ENCODE measurements at regions not wholly inside any gene's neighbourhood (a gene's known extent, or its start where the extent isn't known, plus 50 kb on each side); places are given as distances from the start of the nearest gene placed in this dataset.
"Not testable (repeated sequence)": the region's sequence is repeated elsewhere in the genome, so short reads cannot be mapped to it uniquely, and the experiment has no call there.

DNA sequence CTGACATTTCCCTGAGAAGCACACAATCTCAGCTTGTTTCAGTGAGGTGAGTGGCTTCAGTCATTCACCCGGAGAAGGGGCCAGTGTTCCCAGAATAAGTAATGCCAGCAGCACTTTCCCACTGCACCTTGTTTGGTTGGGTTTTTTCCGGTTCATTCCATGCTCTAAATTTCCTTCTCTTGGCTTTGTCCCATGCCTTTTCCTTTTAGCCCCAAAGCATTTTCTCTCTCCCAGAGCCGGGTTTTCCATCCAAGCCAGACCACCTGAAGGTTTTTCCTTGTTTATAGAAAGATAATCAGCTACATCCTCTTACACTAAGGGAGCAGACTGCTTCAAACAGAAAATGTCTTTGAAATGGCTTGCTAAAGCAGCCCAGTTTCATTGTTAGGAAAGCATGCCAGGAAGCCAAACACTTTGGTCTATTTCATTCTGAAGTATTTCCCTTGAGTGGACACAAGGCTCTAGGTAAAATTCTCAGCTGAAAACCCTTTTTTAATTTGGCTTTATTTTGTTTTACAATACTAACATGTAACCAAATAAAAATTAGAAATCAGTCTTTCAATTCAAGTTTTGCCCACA, 501.6 kb downstream of the DTWD2 start:
- no peak for FAIRE-seq
- no peak for DNase-seq (ENCODE audit: low spot score)

DNA sequence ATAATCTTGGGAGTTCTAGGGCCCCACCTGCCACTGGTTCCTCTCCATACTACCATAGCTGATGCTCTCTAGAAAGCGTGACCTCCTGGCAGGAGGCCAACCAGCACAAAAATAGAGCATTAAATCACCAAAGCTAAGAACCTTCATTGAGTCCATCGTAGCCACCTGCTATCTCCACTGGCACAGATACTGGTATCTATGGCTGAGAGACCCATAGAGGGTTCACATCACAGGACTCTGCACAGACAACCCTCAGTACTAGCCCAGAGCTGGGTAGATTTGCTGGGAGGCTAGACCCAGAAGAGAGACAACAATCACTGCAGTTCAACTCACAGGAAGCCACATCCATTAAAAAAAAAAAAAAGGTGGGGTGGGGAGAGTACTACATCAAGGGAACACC, 509.1 kb downstream of the DTWD2 start:
- DNase-seq (ENCODE audit: low spot score) = no peak
- no peak for FAIRE-seq

- FAIRE-seq = no peak
- DNase-seq (ENCODE audit: low spot score) = no peak
These were observed 509.5 kb downstream of the DTWD2 start for GRCh38 chr5:118478852-118479251.

GRCh38 chr5:118468085-118468484, 520.3 kb downstream of the DTWD2 start:
- FAIRE-seq (no peak), DNase-seq (ENCODE audit: low spot score) (no peak)

DNA sequence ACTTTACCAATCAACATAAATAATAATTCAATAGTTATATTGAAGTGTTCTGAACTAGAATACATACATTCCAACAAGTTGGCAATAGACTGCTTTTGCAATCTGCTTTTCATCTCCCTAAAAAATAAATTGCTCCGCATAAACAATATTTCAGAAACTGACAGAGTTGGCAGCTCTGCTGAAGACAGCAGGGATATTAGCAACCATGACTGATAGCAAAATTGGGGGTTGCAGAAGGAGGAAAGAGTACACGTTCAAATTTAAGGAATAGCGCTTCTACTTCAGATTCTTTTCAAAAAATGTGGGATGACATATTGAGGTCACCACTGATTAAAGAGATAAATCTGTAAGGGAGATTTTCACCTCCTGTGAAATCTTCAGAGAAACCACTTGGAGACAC, 521.2 kb downstream of the DTWD2 start:
- no peak for FAIRE-seq
- DNase-seq (ENCODE audit: low spot score) = no peak

DNA sequence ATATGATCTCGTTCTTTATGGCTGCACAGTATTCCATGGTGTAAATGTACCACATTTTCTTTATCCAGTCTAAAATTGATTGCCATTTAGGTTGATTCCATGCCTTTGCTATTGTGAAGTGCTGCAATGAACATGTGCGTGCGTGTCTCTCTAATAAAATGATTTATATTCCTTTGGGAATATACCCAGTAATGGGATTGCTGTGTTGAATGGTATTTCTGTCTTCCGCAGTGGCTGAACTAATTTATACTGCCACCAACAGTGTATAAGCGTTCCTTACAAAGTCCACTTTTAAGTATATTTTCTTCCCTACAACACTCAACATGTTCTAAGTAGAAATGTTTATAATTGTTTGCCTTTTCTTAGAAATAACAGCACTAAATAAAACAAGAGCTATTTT, 521.9 kb downstream of the DTWD2 start:
- FAIRE-seq = no peak
- DNase-seq (ENCODE audit: low spot score) = no peak

DNA sequence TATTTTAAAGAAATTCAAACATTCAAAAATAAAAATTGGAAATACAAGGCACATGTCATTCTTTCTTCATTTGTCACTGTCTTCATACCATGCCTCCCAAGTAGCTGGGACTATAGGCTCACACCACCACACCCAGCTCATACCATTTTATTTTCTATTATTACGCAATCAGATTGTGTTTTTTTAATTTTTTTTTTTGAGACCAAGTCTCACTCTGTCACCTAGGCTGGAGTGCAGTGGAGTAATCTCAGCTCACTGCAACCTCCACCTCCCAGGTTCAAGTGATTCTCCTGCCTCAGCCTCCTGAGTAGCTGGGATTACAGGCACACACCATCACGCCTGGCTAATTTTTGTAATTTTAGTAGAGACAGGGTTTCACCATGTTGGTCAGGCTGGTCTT, 526.1 kb downstream of the DTWD2 start:
- not testable (repeated sequence) for FAIRE-seq; DNase-seq (ENCODE audit: low spot score)

DNA sequence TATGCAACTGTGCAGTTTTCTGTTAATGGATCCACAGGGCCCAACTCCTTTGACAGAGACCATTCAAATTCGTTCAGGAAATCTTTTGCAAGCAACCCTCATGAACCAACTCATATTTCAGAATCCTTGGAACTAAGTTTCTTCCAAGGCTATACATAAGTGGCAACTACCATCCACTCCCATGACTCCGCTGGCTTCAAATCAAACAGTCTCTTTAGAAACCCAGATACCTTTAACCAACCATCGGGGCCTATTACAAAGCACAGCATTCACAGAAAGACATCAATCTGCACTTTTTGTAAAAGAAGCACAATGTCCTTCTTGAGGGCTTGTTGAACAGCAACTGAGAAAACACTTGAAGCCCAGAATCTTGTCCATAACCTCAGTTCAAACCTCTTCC, 526.9 kb downstream of the DTWD2 start:
- FAIRE-seq = no peak

DNA sequence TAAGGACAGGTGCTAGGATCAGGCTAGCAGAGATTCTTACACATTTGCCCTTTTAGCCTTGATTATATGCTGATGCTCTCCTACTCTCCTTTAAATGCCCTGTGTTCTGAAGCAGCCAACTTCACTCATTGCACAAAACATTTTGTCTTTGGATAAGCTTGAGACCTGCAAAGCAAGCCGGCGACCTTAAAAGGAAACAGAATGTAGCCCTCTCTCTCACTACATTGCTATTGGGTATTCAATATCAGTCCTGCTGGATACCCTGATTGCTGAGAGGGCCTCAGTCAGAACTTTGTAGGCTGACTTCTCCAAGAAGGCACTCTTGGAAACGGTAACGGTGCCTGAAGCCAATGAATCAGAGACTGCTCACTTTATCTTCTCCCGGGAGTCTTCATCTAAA, 528.9 kb downstream of the DTWD2 start:
- DNase-seq (ENCODE audit: low spot score) = no peak
- FAIRE-seq = no peak

More for the DNA sequence above, 526.9 kb downstream of the DTWD2 start:
- DNase-seq (ENCODE audit: low spot score) = no peak

DNA sequence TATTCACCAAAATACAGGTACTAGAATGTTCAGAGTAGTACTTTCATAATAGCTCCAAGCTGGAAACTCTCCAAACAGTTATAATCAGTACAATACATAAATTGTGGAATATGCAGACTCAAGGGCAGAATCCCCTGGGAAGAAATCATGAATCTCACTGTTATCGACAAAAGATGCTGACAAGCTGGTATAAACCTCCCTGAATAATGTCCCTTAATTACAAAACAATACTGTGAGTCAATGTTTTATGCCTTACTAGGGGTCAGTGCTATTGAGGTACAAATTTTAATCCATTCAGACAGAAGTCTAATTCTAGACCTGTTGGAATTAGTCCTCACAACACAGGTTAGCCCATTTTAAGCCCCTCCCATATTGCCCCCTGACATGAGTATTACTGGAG, 532.3 kb downstream of the DTWD2 start:
- no peak for DNase-seq (ENCODE audit: low spot score)
- no peak for FAIRE-seq

- FAIRE-seq = no peak
- no peak for DNase-seq (ENCODE audit: low spot score)
These were observed 536.6 kb downstream of the DTWD2 start for GRCh38 chr5:118451697-118452247.

DNA sequence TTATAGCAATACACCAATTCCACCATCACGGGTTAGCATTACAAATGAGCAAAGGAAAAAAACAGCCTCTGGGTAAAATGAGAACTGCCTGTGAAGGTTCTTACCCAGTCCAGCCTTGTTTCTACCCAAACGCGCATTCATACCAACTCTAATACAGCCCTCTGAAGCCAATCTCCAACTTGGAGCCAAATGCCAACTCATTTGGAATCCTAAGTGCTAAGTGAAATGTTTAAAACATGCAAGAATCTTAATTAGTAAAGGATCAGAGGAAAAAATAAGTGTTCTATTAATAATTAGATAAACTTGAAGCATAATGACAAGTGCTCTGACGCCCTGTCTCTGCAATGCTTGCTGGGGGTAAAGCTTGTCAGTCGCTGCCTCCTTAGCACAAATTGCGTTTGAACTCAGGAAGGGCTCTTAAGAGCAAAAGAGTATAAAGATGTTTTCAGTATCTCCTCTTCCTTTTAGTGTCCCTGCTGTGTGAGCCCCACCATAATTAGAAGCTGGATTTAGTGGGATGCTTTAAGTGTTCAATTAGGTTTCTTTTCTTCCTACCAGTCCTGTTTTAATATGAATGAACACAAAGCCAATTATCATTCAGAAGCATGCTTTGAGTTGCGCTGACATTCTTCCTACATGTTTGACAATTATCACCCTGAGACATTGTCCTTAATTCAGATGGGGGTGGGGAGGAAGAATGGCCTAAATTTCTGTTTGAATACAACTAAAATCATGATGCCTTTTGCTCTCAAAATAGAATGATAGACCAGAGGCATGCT, 537.6 kb downstream of the DTWD2 start:
- DNase-seq (ENCODE audit: low spot score) (no peak), FAIRE-seq (no peak)

GRCh38 chr5:118447350-118447749, 541.0 kb downstream of the DTWD2 start:
- FAIRE-seq (no peak), DNase-seq (ENCODE audit: low spot score) (no peak)

- DNase-seq (ENCODE audit: low spot score) (no peak), FAIRE-seq (no peak)
These were observed 546.4 kb downstream of the DTWD2 start for GRCh38 chr5:118441956-118442355.

GRCh38 chr5:118441034-118441433, 547.3 kb downstream of the DTWD2 start:
- FAIRE-seq (no peak), DNase-seq (ENCODE audit: low spot score) (no peak)

- FAIRE-seq (no peak), DNase-seq (ENCODE audit: low spot score) (no peak)
These were observed 547.9 kb downstream of the DTWD2 start for GRCh38 chr5:118440496-118440895.

- no peak for FAIRE-seq
- no peak for DNase-seq (ENCODE audit: low spot score)
These were observed 548.5 kb downstream of the DTWD2 start for GRCh38 chr5:118439831-118440230.

DNA sequence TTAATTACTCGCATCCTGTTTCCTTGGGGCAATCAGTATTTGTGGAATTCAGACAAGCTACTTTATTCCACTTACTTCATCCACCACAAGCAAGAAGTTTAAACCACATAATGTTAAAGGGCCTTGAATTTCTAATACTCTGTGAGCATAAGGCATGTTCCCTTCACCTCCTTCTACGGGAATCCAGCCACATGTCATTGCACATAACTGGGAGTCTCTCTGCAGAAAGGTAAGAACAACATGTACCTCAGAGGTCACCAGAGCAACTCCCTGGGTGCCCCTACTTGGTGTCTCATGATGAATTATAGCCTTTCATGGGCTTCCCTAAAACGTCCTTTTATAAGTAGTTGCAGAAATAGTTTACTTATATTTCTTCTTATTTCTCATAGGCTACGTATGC, 553.2 kb downstream of the DTWD2 start:
- DNase-seq (ENCODE audit: low spot score) = no peak
- no peak for FAIRE-seq

- DNase-seq (ENCODE audit: low spot score) = no peak
- no peak for FAIRE-seq
These were observed 553.8 kb downstream of the DTWD2 start for GRCh38 chr5:118434522-118434921.

DNA sequence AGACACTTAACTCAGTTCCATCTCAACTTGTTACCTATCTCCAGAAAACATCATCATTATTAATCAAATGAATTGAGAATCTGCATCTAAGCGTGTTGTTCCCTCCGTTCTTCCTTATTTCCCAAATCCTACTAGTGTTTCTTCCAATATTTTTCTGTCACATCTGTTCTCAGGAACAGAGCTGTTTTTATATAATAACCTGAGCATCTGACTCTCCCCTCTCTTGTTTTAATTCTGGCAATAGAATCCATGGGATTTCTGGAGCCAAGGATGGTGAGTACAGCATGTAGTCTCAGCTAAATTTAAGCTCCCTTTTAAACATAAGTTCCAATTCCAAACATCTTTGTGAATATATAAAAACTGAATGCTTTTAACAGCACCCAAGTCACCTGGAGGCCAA, 558.3 kb downstream of the DTWD2 start:
- no peak for DNase-seq (ENCODE audit: low spot score)
- no peak for FAIRE-seq

- no peak for FAIRE-seq
- DNase-seq (ENCODE audit: low spot score) = no peak
These were observed 580.4 kb downstream of the DTWD2 start for GRCh38 chr5:118407958-118408357.

- DNase-seq (ENCODE audit: low spot score) (no peak), FAIRE-seq (no peak)
These were observed 582.7 kb downstream of the DTWD2 start for GRCh38 chr5:118405650-118406061.

DNA sequence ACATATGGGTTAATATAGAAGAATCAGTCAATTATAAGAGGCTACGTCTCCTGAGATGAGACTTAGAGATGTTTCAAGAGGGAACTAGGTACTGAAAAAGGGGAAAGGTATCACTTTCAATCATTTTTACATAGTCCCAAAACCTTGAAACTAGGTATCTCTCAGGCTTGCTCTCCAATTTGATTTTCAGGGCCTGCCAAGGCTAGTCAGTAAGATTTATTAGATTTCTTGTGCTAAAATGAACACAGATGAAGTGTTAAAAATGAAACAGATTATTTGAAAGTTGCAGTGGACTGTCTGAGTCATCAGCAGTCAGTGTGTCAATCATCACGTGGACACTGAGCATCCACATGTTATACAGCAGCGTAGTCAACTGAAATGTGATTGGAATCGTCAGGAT, 591.1 kb downstream of the DTWD2 start:
- no peak for DNase-seq (ENCODE audit: low spot score)
- FAIRE-seq = no peak

Data from RCC 7860 (cell line).